HL-60 (cell line): ENCODE measurements at regions not wholly inside any gene's neighbourhood (a gene's known extent, or its start where the extent isn't known, plus 50 kb on each side); places are given as distances from the start of the nearest gene placed in this dataset.

Source experiments
- DNase-seq, 2 experiments: peaks; one replicate each; pipeline ENCODE4 v3.0.0-alpha.2; 2010 to 2020; ENCODE audit warnings: low read depth in 1 of 2, low spot score in 1 of 2
- H3K27ac ChIP-seq: fragments of 250-450 bp; sonication (Bioruptor Pico); replicated peaks from 2 replicates; pipeline ENCODE4 v1.5.1; 2020; ENCODE audit warnings: mild to moderate bottlenecking, moderate library complexity
- H3K27me3 ChIP-seq: fragments of 250-450 bp; sonication (Bioruptor Pico); 2 replicates; pipeline ENCODE4 v1.5.1; 2021; ENCODE audit warnings: mild to moderate bottlenecking, moderate library complexity; ENCODE audit not compliant: insufficient read depth, poor library complexity, severe bottlenecking
- H3K4me3 ChIP-seq: replicated peaks from 2 replicates; pipeline ENCODE4 v1.5.1; 2011; ENCODE audit warnings: mild to moderate bottlenecking, control low read depth, low read length; ENCODE audit not compliant: insufficient read depth
- CTCF ChIP-seq: IDR thresholded peaks from one replicate; pipeline ENCODE4 v1.5.1; 2011; ENCODE audit warnings: low read length, control low read depth, inconsistent platforms; ENCODE audit not compliant: insufficient read depth
- GABPA ChIP-seq: IDR thresholded peaks from 2 replicates; pipeline ENCODE4 v1.6.1; 2012; ENCODE audit warnings: low read depth
- POLR2AphosphoS5 ChIP-seq: IDR thresholded peaks from 2 replicates; pipeline ENCODE4 v1.6.1; 2012; ENCODE audit warnings: low read depth
- REST ChIP-seq: IDR thresholded peaks from 2 replicates; pipeline ENCODE4 v1.6.1; 2012; ENCODE audit warnings: low read depth; ENCODE audit not compliant: insufficient replicate concordance
- SPI1 ChIP-seq: IDR thresholded peaks from 2 replicates; pipeline ENCODE4 v1.6.1; 2012; ENCODE audit warnings: low read depth, mild to moderate bottlenecking, borderline replicate concordance

GRCh38 chr20:51156041-51156982, 133.4 kb upstream of the KCNG1 start:
- Histone ChIP-seq H3K27me3 (no peaks in the 10 kb centered on the region), H3K27ac (no peak overlapping the region), H3K4me3 (no peak overlapping the region)
- no peak for TF ChIP-seq REST
- no peak for TF ChIP-seq POLR2AphosphoS5
- no peak for TF ChIP-seq CTCF
- TF ChIP-seq GABPA = no peak
- no peak for TF ChIP-seq SPI1
- DNase-seq = no peak

GRCh38 chr20:51154708-51155690, 132.1 kb upstream of the KCNG1 start:
- H3K27ac ChIP-seq = no peak overlapping the region
- no peaks in the 10 kb centered on the region for H3K27me3 ChIP-seq
- no peak overlapping the region for H3K4me3 ChIP-seq
- DNase-seq = no peak
- TF ChIP-seq GABPA (no peak), POLR2AphosphoS5 (no peak), SPI1 (no peak), CTCF (no peak)

GRCh38 chr20:51153867-51154707, 131.2 kb upstream of the KCNG1 start:
- no peaks in the 10 kb centered on the region for H3K27me3 ChIP-seq
- TF ChIP-seq REST = no peak
- TF ChIP-seq GABPA = no peak
- no peak for TF ChIP-seq CTCF
- no peak for TF ChIP-seq POLR2AphosphoS5
- no peak for TF ChIP-seq SPI1
- no peak overlapping the region for H3K4me3 ChIP-seq
- H3K27ac ChIP-seq = no peak overlapping the region
- no peak for DNase-seq
